ENCODE measurements at regions not wholly inside any gene's neighbourhood (a gene's known extent, or its start where the extent isn't known, plus 50 kb on each side); places are given as distances from the start of the nearest gene placed in this dataset.

DNA sequence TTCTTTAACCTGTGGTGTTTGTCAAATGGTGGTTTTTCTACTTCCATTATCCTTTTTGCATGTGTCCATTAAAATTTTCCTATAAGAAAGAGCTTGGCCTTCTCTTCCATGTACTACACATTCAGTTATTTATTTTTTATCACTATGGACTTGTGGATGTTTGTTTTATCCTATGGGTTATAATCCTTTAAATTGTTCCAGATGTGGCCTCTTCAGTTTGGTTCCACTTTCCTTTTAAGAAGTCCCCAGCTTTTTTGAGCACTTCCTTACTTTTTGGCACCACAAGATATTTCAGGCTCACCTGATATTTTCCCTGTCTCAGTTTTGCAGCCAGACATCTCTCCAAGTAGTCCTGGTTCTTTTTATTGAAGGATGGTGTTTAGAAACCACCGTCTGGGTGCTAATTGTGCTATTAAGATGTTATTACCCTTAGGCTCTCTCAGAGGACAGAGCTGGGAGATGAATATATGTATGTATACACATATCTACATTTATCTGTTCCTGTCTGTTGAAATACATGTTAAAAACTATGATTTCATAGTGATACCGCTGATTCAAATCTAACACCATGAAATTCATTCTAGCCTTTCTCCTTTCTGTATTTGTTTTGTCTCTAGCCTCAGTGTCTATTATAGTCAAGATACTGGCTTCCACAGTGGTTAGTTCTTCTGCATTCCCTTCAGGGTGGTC lies 408.5 kb upstream of the RGS6 start:
- Histone ChIP-seq H3K9me1 (ENCODE audit: control insufficient read depth, insufficient read depth, low read length) (no peaks in the 10 kb centered on the region), H3K4me3 (no peak overlapping the region), H4K20me1 (replicated peaks; ENCODE audit: control insufficient read depth, insufficient read depth, low read length) (no peaks in the 10 kb centered on the region), H3K4me1 (replicated peaks in 1 of 2; ENCODE audit: control insufficient read depth in 2 of 2, insufficient read depth in 2 of 2, low read length in 2 of 2) (no peaks in the 10 kb centered on the region; a peak in 1 of 5 replicates), H3K9me3 (replicated peaks; ENCODE audit: control insufficient read depth, insufficient read depth, low read depth, low read length) (no peaks in the 10 kb centered on the region), H3K9ac (ENCODE audit: insufficient read depth in 1 of 2, low read depth in 2 of 2, low read length in 2 of 2) (no peak overlapping the region), H2AFZ (ENCODE audit: low read depth, low read length) (no peak overlapping the region), H3K27me3 (ENCODE audit: control insufficient read depth in 2 of 2, insufficient read depth in 2 of 2, low read length in 2 of 2) (no peaks in the 10 kb centered on the region), H3K4me2 (ENCODE audit: insufficient read depth, low read length) (no peak overlapping the region), H3K27ac (ENCODE audit: extremely low read depth, low read depth, low read length) (no peak overlapping the region), H3K36me3 (ENCODE audit: control insufficient read depth, insufficient read depth, low read length) (no peaks in the 10 kb centered on the region), H3K79me2 (ENCODE audit: control insufficient read depth, insufficient read depth, low read length) (no peaks in the 10 kb centered on the region)
- FAIRE-seq = no peak
- intact Hi-C loops (cut with micrococcal nuclease) = no loop called here
- no peak for TF ChIP-seq ZNF140 (CRISPR knock-in tag; IDR thresholded peaks at IDR 0.05)
- TF ChIP-seq SMC3 (conservative IDR thresholded peaks at IDR 0.05; ENCODE audit: insufficient read depth, low read depth, low read length) = no peak
- no peak for TF ChIP-seq ZNF764 (CRISPR knock-in tag; IDR thresholded peaks at IDR 0.05; ENCODE audit: low read depth)
- ChIA-PET POLR2A (no interaction called here), CTCF (ENCODE audit: low intra/inter-chr PET ratio) (no interaction called here)
- DNase-seq (ENCODE audit: extremely low read depth in 1 of 4, low spot score in 3 of 4) = no peak
- ATAC-seq = no peak
- in situ Hi-C loops (cut with MboI) = no loop called here
- WGBS (ENCODE audit: insufficient coverage, low coverage, missing lambda C conversion rate) = 67% methylated on average over 1 of the region's 2 CpGs
- no TSS peak for BruUV-seq (replicated peaks)

DNA sequence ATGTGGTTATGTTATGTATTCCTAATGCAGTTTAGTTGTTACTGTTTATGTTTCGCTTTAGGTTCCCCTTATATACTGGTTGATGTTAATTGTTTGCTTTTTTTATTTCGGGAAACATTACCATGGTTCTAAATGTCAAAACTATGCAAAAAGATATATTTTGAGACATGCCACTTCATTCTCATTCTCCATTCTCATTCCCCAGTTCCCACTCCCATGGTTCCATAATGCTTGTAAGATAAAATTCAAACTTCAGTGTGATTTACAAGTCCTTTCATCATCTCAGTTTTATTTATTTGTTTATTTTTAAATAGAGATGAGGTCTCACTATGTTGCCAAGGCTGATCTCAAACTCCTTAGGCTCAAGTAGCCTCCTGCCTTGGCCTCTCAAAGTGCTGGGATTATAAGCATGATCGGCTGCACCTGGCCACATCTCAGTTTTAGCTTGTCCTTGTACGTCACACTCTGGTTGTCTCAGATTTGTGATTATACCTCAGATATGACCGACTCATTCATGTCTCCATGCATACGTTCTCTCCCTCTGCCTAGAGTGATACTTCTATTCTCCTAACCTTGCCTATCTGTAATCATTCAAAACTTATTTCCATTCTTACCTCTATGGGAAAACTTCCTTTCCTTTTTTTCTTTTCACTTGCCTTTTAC lies 407.8 kb upstream of the RGS6 start:
- POLR2A ChIA-PET = no interaction called here

More for the DNA sequence above, 407.8 kb upstream of the RGS6 start:
- H3K4me2 ChIP-seq (ENCODE audit: insufficient read depth, low read length) = no peak overlapping the region
- in situ Hi-C loops (cut with MboI) = no loop called here
- DNase-seq (ENCODE audit: extremely low read depth in 1 of 4, low spot score in 3 of 4) (no peak), FAIRE-seq (no peak), ATAC-seq (no peak)
- H3K4me1 ChIP-seq (replicated peaks in 1 of 2; ENCODE audit: control insufficient read depth in 2 of 2, insufficient read depth in 2 of 2, low read length in 2 of 2) = no peaks in the 10 kb centered on the region; a peak in 1 of 5 replicates
- no peaks in the 10 kb centered on the region for H3K9me3 ChIP-seq (replicated peaks; ENCODE audit: control insufficient read depth, insufficient read depth, low read depth, low read length)
- no peak overlapping the region for H2AFZ ChIP-seq (ENCODE audit: low read depth, low read length)
- H4K20me1 ChIP-seq (replicated peaks; ENCODE audit: control insufficient read depth, insufficient read depth, low read length) = no peaks in the 10 kb centered on the region
- intact Hi-C loops (cut with micrococcal nuclease) = no loop called here
- H3K9me1 ChIP-seq (ENCODE audit: control insufficient read depth, insufficient read depth, low read length) = no peaks in the 10 kb centered on the region
- H3K79me2 ChIP-seq (ENCODE audit: control insufficient read depth, insufficient read depth, low read length) = no peaks in the 10 kb centered on the region
- 35% methylated on average over 6 of the region's 6 CpGs for WGBS (ENCODE audit: insufficient coverage, low coverage, missing lambda C conversion rate)
- H3K27me3 ChIP-seq (ENCODE audit: control insufficient read depth in 2 of 2, insufficient read depth in 2 of 2, low read length in 2 of 2) = no peaks in the 10 kb centered on the region
- H3K4me3 ChIP-seq = no peak overlapping the region
- CTCF ChIA-PET (ENCODE audit: low intra/inter-chr PET ratio) = no interaction called here
- TF ChIP-seq, protein P1, sequence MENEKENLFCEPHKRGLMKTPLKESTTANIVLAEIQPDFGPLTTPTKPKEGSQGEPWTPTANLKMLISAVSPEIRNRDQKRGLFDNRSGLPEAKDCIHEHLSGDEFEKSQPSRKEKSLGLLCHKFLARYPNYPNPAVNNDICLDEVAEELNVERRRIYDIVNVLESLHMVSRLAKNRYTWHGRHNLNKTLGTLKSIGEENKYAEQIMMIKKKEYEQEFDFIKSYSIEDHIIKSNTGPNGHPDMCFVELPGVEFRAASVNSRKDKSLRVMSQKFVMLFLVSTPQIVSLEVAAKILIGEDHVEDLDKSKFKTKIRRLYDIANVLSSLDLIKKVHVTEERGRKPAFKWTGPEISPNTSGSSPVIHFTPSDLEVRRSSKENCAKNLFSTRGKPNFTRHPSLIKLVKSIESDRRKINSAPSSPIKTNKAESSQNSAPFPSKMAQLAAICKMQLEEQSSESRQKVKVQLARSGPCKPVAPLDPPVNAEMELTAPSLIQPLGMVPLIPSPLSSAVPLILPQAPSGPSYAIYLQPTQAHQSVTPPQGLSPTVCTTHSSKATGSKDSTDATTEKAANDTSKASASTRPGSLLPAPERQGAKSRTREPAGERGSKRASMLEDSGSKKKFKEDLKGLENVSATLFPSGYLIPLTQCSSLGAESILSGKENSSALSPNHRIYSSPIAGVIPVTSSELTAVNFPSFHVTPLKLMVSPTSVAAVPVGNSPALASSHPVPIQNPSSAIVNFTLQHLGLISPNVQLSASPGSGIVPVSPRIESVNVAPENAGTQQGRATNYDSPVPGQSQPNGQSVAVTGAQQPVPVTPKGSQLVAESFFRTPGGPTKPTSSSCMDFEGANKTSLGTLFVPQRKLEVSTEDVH (IDR thresholded peaks at IDR 0.05; ENCODE audit: low read depth, partially characterized antibody) = no peak
- no peak for TF ChIP-seq ZNF76 (CRISPR knock-in tag; IDR thresholded peaks at IDR 0.05; ENCODE audit: borderline replicate concordance)
- no peak overlapping the region for H3K27ac ChIP-seq (ENCODE audit: extremely low read depth, low read depth, low read length)
- no peak overlapping the region for H3K9ac ChIP-seq (ENCODE audit: insufficient read depth in 1 of 2, low read depth in 2 of 2, low read length in 2 of 2)
- no peaks in the 10 kb centered on the region for H3K36me3 ChIP-seq (ENCODE audit: control insufficient read depth, insufficient read depth, low read length)
- BruUV-seq (replicated peaks) = no TSS peak

Data from K562 (cell line).